ENCODE measurements at regions not wholly inside any gene's neighbourhood (a gene's known extent, or its start where the extent isn't known, plus 50 kb on each side); places are given as distances from the start of the nearest gene placed in this dataset.

DNA sequence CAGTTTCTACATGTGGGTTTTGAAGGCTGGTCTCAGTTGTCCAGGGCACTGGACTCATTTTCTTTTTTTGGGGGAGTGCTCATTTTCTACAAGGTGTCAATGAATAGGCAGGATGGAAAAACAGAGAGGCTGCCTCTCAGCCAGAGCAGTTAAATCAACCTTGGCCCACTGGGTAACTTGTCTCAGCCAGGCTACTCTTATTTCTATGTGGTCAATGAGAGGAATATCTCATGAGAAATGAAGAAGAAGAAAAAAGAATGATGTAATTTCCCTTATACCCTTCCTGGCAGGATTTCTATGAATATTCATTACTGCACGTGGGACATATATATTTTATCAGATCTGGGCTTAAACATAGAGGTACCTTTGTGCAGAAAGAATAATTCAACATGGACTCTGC lies 155.2 kb upstream of the E2F7 start:
- Histone ChIP-seq H3K4me1 (ENCODE audit: insufficient read depth, low read length) (no peaks in the 10 kb centered on the region), H4K5ac (ENCODE audit: insufficient read length, low read depth, low read length) (no peak overlapping the region), H3K14ac (ENCODE audit: insufficient read depth, low read length) (no peak overlapping the region), H2BK20ac (ENCODE audit: low read depth, low read length, poor library complexity, severe bottlenecking) (no peak overlapping the region), H2BK12ac (ENCODE audit: insufficient read length, low read depth, low read length) (no peak overlapping the region), H3K23me2 (ENCODE audit: insufficient read length, low read depth, low read length, poor library complexity, severe bottlenecking) (no peaks in the 10 kb centered on the region), H3K27me3 (ENCODE audit: insufficient read depth, low read length) (no peaks in the 10 kb centered on the region), H4K20me1 (ENCODE audit: control insufficient read depth, insufficient read depth, insufficient read length) (no peaks in the 10 kb centered on the region), H3K79me1 (ENCODE audit: insufficient read depth, low read depth, low read length, poor library complexity, severe bottlenecking) (no peaks in the 10 kb centered on the region), H3K4me2 (ENCODE audit: insufficient read depth, insufficient read length, low read length) (no peak overlapping the region), H4K8ac (replicated peaks; ENCODE audit: insufficient read length, low read depth, low read length) (no peak overlapping the region), H2AFZ (ENCODE audit: low read length) (no peak overlapping the region), H3T11ph (ENCODE audit: low read length) (no peak overlapping the region), H3K18ac (ENCODE audit: insufficient read length, low read depth, low read length) (no peak overlapping the region), H2BK5ac (ENCODE audit: insufficient read length, low read length) (no peak overlapping the region), H2AK5ac (ENCODE audit: insufficient read length, low read length) (no peak overlapping the region), H3K27ac (ENCODE audit: insufficient read length, low read depth, low read length) (no peak overlapping the region), H3K9ac (ENCODE audit: extremely low read depth, insufficient read length, low read length) (no peak overlapping the region), H2BK120ac (ENCODE audit: low read depth, low read length, poor library complexity, severe bottlenecking) (no peak overlapping the region), H3K56ac (ENCODE audit: insufficient read length, low read depth, low read length) (no peak overlapping the region), H3K4ac (ENCODE audit: low read depth, low read length) (no peak overlapping the region), H3K9me3 (ENCODE audit: control insufficient read depth, low read depth, low read length) (no peaks in the 10 kb centered on the region), H2BK15ac (ENCODE audit: low read depth, low read length) (no peak overlapping the region), H3K23ac (ENCODE audit: insufficient read length, low read depth, low read length) (no peak overlapping the region), H4K91ac (ENCODE audit: insufficient read length, low read depth, low read length) (no peak overlapping the region), H3K79me2 (ENCODE audit: insufficient read depth, low read length) (no peaks in the 10 kb centered on the region)
- peaks cover 6 to 7% of the 10 kb centered on the region in 2 experiments for H3K9me3 Mint-ChIP-seq
- WGBS (ENCODE audit: extremely low coverage, insufficient read length, low lambda C conversion rate), result no CpG with 5 or more reads among the region's 1 CpG
- no peak overlapping the region for H3K27ac Mint-ChIP-seq
- no peak overlapping the region for H3K4me3 Mint-ChIP-seq
- H3K4me1 Mint-ChIP-seq, result peaks cover 11 to 12% of the 10 kb centered on the region in 2 experiments
- TF ChIP-seq, protein P1, sequence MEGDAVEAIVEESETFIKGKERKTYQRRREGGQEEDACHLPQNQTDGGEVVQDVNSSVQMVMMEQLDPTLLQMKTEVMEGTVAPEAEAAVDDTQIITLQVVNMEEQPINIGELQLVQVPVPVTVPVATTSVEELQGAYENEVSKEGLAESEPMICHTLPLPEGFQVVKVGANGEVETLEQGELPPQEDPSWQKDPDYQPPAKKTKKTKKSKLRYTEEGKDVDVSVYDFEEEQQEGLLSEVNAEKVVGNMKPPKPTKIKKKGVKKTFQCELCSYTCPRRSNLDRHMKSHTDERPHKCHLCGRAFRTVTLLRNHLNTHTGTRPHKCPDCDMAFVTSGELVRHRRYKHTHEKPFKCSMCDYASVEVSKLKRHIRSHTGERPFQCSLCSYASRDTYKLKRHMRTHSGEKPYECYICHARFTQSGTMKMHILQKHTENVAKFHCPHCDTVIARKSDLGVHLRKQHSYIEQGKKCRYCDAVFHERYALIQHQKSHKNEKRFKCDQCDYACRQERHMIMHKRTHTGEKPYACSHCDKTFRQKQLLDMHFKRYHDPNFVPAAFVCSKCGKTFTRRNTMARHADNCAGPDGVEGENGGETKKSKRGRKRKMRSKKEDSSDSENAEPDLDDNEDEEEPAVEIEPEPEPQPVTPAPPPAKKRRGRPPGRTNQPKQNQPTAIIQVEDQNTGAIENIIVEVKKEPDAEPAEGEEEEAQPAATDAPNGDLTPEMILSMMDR (conservative IDR thresholded peaks at IDR 0.05), result no peak
- H3K36me3 Mint-ChIP-seq (ENCODE audit: insufficient read depth in 1 of 3, low read depth in 3 of 3), result peaks cover 3 to 15% (median 5%) of the 10 kb centered on the region in 3 experiments; a peak in 4 of 7 replicates
- no peak for DNase-seq
- no peaks in the 10 kb centered on the region for H3K27me3 Mint-ChIP-seq (ENCODE audit: low read depth)
